ENCODE measurements at regions not wholly inside any gene's neighbourhood (a gene's known extent, or its start where the extent isn't known, plus 50 kb on each side); places are given as distances from the start of the nearest gene placed in this dataset.

- TF ChIP-seq ARNT (IDR thresholded peaks at IDR 0.05) (no peak), FOXA1 (IDR thresholded peaks at IDR 0.05) (no peak), SUZ12 (IDR thresholded peaks at IDR 0.05) (no peak), HDGF (IDR thresholded peaks at IDR 0.05; ENCODE audit: borderline replicate concordance) (no peak), BHLHE40 (IDR thresholded peaks at IDR 0.05; ENCODE audit: borderline replicate concordance) (no peak), ZNF384 (IDR thresholded peaks at IDR 0.05) (no peak), SP1 (IDR thresholded peaks at IDR 0.05) (no peak), LEF1 (IDR thresholded peaks at IDR 0.05; ENCODE audit: borderline replicate concordance) (no peak), PKNOX1 (IDR thresholded peaks at IDR 0.05) (no peak), NFRKB (IDR thresholded peaks at IDR 0.05) (no peak), FOXM1 (IDR thresholded peaks at IDR 0.05; ENCODE audit: borderline replicate concordance) (no peak), FOXK2 (IDR thresholded peaks at IDR 0.05) (no peak), TARDBP (IDR thresholded peaks at IDR 0.05) (no peak)
Observed at GRCh38 chr1:69233463-69233862, 334.3 kb upstream of the LRRC7 start.

Measured in HEK293T (cell line).